LoVo (cell line): ENCODE measurements at regions not wholly inside any gene's neighbourhood (a gene's known extent, or its start where the extent isn't known, plus 50 kb on each side); places are given as distances from the start of the nearest gene placed in this dataset.
A peak's percentile ranks its signal among the peaks of the same experiment; 100 is the strongest.
"Not testable (repeated sequence)": the region's sequence is repeated elsewhere in the genome, so short reads cannot be mapped to it uniquely, and the experiment has no call there.

Experiments
- DNase-seq: peaks from one replicate; pipeline ENCODE4 v3.0.0-alpha.2; 2016; ENCODE audit warnings: low spot score

- DNase-seq = no peak
Observed at GRCh38 chr11:88061111-88061510, 114.1 kb downstream of the RAB38 start.

GRCh38 chr11:88059326-88059725 is 115.9 kb downstream of the RAB38 start:
- DNase-seq = no peak

DNA sequence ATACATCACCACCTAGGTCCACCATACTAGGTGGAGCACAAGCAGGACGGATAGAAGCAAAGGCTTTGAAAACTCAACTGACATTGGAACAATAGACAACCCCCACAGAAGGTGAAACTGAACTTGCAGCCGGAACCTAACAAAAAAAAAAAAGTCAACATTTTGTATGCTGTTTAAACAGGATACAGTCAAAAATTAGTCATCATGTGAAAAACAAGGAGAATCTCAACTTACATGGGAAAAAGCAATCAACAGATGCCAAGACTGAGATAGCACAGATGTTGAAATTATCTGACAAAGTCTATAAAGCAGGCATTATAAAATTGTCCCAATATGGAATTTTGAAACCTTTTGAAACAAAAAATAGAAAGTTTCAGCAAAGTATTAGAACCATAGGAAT is 123.8 kb downstream of the RAB38 start:
- no peak for DNase-seq

GRCh38 chr11:88050247-88050646 is 125.0 kb downstream of the RAB38 start:
- no peak for DNase-seq

DNA sequence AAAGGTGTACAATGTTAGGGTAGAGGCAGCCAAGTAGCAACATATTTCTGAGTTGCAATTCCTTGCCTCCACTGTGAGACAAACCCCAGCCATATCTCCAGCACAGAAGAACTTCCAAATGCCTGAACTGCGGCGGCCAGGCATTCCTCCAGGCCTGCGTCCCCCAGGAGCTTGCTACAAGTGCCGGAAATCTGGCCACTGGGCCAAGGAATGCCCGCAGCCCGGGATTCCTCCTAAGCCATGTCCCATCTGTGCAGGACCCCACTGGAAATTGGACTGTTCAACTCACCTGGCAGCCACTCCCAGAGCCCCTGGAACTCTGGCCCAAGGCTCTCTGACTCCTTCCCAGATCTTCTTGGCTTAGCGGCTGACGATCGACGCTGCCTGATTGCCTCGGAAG is 130.0 kb downstream of the RAB38 start:
- not testable (repeated sequence) for DNase-seq

DNA sequence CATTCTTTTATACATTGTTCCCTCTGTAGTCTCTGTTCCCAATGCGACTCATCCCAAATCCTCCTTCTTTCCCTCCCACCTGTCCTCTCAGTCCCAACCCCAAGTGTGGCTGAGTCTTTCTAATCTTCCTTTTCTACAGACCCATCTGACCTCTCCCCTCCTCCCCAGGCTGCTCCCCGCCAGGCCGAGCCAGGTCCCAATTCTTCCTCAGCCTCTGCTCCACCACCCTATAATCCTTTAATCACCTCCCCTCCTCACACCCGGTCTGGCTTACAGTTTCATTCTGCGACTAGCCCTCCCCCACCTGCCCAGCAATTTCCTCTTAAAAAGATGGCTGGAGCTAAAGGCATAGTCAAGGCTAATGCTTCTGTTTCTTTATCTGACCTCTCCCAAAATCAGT is 130.6 kb downstream of the RAB38 start:
- DNase-seq = not testable (repeated sequence)

DNA sequence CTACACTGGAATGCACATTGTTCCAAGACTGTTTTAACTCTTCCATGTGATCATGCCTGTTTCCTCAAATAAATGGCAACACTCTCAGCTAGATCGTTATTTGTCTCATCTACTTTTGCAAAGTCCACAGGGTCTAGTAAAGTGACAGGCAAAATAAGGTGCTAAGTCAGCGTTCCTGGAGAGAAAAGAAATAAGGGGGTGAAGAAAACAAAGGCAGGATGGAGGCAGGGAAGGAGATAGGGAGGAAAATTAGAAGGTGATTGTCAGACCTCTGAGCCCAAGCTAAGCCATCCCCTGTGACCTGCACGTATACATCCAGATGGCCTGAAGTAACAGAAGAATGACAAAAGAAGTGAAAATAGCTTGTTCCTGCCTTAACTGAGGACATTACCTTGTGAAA is 132.1 kb downstream of the RAB38 start:
- DNase-seq = no peak

- DNase-seq = no peak
Observed at GRCh38 chr11:88042647-88043046, 132.6 kb downstream of the RAB38 start.

GRCh38 chr11:88042238-88042637 is 133.0 kb downstream of the RAB38 start:
- no peak for DNase-seq

GRCh38 chr11:88041679-88042078 is 133.6 kb downstream of the RAB38 start:
- no peak for DNase-seq

DNA sequence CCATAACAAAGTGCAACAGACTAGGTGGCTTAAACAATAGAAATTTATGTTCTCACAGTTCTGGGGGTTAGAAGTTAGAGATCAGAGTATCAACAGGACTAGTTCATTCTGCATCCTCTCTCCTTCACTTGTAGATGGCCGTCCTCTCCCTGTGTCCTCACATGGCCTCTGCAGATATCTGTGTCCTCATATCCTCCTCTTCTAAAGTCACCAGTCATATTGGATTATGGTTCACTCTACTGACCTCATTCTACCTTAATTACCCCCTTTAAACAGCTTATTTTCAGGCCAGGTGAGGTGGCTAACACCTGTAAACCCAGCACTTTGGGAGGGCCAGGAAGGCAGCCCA is 135.1 kb downstream of the RAB38 start:
- DNase-seq = no peak

DNA sequence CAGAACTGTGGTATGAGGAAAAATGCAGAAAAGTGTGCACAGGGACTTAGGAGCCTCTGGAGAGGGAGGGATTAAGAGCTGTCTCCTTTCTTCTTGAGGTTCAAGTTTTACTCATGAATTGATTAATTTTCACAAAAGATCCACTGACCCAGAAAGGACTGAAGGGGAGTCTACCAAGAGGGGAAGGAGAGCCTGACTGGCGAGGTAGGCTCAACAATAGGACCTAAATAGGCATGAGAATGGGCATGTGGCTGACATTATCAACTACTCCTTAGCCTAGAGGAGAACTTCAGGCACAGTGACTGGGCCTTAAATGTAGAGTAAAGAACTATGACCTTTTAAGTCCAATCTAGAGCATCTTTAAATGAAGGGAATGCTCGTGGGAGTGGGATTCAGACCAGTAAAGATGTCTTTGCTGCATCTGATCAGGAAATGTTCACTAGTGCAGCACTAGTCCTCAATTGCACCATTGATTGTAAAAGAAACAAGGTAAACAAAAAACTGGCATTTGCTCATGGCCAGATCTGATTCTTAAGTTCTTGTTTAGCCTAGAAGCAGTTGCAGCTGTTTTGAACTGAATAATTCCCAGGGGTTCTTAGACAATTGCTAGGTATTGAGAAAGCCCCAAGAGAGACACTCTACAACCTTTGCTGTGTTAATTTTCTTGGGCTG is 135.6 kb downstream of the RAB38 start:
- no peak for DNase-seq

- DNase-seq = no peak
Observed at GRCh38 chr11:88038063-88038462, 137.2 kb downstream of the RAB38 start.

DNA sequence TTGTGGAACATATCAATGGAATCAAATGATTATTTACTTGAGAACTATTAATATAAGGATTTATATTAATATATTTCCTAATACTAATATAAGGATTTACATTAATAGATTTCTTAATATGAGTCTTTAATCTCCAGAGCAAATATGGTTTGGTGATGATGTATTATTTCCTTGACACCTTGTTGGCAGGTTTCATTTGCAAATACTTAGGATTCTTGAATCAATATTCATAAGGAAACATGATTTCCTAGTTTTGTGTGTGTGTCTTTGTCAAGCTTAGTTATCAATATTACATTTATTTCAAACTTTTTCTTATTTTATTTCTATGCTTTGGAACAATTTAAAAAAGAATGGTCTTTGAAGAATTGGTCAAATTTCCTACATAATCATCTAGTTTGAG is 138.5 kb downstream of the RAB38 start:
- no peak for DNase-seq

DNA sequence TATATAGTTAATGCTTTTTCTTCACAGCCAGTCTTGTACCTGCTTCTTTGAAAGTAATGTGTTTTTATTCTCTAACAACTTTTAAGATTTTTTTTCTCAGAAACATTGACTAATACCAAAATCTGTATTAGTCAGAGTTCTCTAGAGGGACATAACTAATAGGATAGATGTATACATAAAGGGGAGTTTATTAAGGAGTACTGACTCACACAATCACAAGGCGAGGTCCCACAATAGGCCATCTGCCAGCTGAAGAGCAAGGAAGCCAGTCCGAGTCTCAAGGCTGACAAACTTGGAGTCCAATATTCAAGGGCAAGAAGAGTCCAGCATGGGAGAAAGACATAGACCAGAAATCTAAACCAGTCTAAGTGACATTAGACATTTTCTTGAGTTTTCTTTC is 140.0 kb downstream of the RAB38 start:
- DNase-seq = no peak

DNA sequence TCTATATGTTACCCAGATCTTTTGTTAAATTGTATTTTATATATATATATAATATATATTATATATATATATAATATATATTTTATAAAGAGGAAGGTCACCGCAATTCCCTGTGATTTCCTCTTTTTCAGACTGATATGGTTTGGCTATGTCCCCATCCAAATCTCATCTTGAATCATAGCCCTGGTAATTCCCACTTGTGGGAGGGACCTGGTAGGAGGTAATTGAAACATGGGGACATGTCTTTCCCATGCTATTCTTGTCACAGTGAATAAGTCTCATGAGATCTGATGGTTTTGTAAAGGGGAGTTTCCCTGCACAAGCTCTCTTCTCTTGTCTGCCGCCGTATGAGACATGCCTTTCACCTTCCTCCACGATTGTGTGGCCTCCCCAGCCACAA is 157.6 kb downstream of the RAB38 start:
- no peak for DNase-seq

DNA sequence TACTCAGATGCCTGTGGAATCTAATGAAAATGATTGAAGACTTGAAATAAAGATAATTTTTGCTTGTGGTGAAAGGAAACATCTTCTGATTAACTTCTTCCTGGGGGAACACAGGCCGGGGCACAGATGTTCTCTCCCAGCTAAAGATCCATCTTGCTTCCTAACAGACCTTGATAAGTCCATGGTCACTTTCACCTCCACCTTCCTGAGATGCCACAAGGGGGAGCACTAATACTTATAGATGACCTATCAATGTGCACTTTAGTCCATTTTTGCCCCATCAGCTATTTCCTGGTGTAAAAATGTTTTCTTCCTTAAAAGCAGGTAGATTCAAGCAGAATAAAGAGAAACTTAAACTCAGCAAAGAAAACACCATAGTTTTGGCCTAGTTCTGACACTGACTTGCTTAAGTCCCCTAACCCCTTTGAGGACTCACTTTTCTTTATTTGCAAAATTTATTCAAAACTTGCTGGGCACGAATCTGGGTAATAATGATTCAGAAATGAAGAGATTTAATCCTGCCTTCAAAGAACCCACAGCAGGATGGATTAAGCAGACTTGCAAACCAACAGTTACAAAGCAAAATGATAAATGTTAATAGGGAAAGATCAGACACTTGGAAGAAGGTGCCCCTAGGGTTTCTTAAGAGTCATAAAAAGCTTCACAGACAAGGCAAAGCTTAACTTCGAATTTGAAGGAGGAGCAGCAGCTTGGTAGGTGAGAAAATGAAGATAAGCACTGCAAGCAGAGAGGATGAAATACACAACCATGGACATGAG is 158.7 kb downstream of the RAB38 start:
- peak; percentile 74 for DNase-seq

DNA sequence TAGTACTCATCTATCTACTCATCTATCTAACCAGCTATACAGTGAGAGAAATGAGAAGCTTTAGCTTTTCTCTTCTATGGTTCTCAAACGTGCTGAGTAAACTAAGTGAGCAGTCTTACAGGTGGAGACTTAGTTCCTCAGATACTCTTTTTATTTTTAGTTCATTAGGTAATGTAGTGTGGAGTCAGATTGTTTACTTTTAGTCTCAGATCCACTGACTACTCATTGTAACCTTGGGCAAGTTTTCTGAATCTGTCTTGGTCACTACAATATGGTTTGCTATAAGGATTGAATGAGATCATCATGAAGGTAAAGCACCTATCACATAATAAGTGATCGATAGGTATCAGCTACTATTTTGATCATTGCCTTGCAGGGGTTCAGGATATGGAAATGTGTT is 160.1 kb downstream of the RAB38 start:
- no peak for DNase-seq

DNA sequence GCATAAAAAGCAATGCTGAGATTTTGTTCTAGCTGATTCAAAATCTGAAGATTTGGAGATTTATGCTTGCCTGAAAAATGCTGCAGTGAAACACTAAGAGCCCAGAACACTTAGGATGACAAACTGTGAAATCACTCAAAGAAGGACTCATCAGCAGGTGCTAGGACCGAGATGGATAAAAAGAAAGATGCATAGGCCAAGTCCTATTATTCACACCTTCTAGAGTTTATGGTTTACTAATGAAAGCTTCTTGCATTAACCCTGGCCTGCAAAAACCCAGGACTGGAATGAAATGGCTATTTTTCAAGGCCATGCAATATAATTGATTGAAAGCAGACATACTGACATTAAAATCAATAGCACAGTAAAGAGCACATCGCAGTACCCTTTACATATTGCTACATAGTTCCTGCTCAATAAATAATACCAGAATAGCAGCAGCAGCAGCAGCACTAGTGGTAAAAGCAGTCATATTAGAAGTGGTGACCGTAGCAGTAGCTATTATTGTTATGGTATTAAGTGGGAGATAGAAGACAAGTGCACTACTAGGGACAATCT is 161.7 kb downstream of the RAB38 start:
- no peak for DNase-seq

- DNase-seq = no peak
Observed at GRCh38 chr11:88012456-88012855, 162.8 kb downstream of the RAB38 start.

DNA sequence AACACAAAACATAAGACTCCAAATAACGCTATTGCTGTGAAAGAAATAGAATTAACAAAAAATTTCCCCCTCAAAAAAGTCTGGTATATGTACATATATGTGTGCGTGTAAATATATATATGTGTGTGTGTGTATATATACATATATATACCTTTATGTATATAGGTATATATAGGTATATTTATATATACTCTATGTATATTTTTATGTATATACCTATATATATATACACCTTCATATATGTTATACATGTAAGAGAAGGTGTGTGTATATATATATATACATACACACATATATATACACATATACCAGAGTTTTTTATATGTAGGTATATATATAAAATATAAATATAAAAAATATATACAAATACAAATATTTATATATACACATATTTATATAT is 199.2 kb downstream of the RAB38 start:
- DNase-seq = no peak

- no peak for DNase-seq
Observed at GRCh38 chr11:87974797-87975196, 200.4 kb downstream of the RAB38 start.

- no peak for DNase-seq
Observed at GRCh38 chr11:87972133-87972532, 203.1 kb downstream of the RAB38 start.

GRCh38 chr11:87971354-87971753 is 203.9 kb downstream of the RAB38 start:
- no peak for DNase-seq
